UCSD-AML1 (cell line): ENCODE measurements at regions not wholly inside any gene's neighbourhood (a gene's known extent, or its start where the extent isn't known, plus 50 kb on each side); places are given as distances from the start of the nearest gene placed in this dataset.

Source experiments
- DNase-seq: peaks from one replicate; lab custom pipeline; 2025; ENCODE audit not compliant: unreplicated experiment; lab: John Stamatoyannopoulos, UW

DNA sequence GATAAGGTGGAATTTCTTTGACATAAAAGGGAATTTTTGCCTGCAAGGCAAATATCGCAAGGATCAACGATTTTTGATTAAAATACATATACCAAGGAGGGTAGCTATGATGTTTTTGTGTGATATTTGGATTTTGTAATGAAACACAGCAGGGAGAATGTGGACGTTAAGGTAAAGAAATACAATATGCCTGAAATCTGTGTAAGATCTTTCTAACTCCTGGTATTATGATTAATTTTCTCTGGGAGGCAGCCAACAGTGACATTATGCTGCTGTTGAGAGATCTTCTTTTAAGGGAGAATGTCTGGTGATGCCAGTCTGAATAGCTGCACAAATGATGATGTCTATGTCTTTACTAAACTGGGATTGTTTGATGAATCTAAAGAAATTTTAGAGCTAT, 972.2 kb downstream of the SQOR start:
- no peak for DNase-seq

DNA sequence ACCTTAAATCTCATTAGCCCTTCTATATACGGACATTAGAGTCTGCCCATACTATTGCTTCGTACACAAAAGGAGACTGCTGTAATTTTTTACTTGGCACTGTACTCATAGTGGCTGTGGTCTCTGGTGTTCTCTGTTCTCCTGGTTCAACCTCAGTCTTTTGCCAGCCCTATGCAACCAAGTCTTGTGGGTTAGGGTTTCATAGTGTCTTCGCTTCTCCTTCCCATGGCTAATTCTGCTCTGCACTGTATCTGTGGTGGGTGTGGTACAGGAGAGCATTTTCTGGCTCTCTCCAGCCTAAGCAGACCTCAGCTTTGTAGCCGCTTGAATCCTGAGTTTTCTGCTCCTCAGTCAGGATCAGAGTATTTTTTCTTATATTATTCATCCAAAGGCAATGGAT, 981.2 kb downstream of the SQOR start:
- DNase-seq = no peak

DNA sequence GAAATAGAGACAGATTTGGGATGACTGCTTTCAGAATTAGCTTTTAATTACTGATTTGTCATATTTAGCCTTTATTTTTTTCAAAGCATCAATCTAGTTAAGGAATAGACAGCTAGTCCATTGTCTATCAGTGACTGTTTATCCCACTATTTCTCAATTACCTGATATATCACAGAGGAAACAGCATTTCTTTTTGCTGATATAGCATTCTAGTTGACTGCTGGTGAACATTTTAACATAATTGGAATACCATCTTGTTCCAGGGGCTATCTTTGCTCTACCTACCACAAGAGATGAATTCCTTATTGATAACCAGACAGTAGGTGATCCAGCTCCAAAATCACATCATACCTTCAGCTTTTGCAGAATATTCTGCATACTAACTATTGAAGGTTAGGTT, 982.7 kb downstream of the SQOR start:
- DNase-seq = no peak

DNA sequence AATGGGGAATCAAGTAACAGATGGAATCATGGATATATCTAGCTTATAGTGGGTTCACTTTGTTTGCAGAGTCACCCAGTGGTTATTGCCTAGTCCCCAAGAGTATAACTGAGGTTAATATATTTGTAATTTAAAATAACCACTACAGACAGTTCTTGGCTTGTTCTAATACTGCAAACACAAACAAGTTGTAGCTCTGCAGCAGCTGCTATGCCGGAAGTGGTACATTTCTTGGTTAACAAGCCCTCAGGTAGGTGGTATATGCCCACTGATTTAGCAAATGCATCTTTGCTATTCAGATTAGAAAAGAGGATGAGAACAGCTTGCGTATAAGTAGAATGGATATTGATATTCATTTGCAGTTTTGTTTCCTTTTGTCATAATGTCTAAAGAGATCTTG, 984.2 kb downstream of the SQOR start:
- no peak for DNase-seq

DNA sequence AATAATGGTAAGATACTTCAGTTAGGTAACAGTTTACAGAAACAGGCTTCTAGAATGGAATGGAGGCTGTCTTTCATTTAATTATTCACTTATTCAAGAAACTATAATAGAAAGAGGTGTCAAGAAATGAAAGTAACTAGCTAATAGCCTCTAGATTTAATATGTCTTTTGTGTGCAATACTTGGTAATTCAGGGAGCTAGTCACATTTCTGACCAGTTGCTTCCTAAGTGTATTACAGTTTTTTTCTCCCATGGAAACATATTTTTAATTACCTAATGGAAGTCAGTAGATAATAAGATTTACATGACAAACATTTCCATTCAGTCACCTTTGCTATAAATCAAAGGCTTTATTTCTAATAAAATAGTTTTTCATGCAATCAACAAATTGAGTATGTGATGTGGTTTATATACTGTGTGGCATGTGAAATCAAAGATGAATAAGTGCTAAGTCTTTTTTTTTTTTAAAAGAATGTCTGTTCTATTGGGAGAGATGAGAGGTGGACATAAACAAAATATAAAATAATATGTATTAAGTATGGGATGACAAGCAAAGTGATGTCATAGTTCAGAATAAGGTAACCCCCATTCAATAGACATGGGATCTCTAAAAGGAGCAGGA, 985.7 kb downstream of the SQOR start:
- no peak for DNase-seq

DNA sequence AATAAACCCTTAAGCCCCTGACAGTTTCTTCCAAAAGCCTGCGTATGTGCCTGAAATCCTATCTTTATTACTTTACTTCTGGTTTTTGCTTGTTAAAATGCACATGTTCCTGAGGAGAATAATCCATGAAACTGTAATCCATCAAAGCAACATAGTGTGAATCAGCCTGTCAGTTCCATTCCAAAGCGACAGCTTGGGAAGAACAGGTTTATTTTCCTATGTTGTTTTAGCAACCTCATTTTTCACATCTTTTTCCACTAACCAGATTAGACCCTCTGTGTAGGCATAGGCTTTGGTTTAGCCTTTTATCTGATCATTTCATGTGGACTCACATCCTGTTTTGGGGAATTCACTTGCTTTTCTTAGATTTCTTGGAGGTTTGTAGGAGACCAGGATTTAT, 988.0 kb downstream of the SQOR start:
- no peak for DNase-seq

DNA sequence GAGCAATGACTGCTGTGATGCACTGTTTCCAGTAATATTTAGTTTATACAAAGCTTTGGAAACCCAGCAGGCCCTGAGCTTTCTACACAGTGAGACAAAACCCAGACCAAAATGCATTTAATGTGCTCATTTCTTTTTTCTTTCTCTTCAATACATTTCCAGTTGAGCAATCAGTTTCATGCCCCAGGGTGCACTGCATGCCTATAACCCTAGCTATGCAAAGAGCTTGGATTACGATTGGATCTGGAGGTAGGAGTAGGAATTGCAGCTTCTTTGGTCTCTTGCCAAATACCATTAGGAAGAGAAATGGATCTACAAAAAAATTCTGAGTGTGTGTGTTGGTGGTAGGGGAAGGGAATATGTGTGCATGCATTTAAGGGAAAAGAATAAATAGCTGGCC, 1001.4 kb downstream of the SQOR start:
- DNase-seq = no peak

DNA sequence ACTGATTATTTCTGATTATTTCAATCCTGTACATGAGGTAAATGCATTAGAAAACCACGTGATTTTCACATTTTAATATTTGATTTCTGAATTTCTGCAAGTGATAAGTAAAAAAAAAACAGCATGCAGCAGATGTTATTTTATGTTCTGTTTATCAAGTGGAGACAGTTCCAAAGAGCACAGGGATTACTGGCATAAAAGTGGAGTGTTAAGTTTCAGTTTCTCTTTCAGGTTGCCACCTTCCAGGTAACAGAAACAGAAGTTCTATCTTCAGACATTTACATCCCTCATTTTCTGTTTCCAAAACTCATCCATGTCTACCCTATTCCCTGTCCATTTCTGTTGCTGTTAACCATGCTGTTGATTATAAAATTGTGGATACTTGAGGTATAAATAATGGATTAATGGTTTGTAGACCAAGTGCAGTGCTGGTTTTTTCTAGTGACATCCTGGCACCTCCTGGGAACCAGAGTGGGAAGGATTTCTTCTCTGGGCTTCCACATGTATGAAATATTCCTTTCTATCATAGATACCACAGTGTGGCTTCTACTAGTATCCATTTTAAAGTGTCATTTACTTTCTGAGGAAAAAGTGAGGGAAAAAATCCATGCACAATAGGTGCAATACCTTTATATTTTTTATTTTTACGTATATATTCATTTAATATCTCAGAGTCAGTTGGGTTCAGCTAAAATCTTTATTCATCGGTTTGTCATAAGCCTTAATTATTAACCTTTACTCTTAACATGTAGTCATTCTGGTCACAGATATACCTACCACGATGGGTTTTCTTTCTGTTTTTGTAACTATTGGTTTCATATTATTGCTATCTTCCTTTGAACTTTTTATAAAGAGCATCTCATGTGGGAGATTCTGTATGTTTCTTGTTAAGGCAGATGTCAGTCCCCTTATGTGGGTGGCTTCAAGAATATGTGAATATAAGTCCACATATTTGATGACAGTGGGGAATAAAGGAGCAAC, 1010.0 kb downstream of the SQOR start:
- no peak for DNase-seq

DNA sequence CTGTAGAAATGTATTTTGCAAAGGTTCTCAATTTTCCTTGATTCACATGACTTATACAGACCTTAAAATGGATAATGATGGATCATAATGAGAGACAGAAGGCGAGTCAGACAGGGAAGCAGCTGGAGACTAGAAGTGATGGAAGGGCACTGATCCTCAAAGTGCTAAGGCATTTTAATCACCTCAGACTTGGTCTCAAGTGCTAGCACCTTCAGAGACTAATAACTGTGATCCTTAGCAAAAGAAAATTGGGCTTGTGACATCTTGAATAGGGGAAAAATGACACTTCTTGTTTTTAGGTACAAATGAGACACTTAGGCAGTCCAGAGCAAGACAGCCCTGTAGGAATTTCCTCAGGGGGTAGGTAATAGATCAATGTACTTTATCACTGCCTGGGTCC, 1011.7 kb downstream of the SQOR start:
- no peak for DNase-seq

DNA sequence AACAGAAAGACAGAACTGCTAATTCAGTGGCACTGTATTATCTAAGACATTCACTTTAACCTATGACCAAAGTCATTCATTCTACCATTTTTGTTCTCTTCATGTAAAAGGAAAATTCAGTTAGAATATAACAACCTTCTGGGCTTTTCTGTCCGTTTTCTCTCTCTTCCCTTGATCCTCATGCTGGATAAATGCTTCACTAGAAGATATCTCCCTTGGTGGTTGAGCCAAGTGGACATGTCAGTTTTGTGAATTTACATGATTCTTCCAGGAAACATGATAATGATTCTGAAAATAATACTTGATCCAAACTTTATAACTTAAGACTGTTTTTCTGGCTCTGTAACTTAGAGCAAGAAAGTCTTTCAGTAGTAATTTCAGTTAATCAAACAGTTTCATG, 1012.2 kb downstream of the SQOR start:
- DNase-seq = no peak

DNA sequence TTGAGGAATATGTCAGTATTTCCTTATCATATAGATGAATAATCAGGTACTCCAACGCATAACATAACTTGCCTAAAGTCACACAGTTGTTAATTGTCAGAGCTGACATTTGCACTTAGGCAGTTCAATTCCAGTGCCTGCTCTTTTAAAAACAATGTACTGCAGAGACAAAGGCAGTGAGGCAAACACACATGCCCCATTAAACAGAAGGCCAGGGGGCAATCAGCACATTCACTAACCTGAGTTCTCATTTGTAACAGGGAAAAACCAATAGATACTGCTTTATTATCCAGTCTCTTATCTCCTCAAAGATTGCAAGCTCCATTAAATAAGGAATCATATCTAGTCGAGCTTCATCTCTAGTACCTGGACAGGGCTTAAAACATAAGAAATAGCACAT, 1017.4 kb downstream of the SQOR start:
- no peak for DNase-seq

DNA sequence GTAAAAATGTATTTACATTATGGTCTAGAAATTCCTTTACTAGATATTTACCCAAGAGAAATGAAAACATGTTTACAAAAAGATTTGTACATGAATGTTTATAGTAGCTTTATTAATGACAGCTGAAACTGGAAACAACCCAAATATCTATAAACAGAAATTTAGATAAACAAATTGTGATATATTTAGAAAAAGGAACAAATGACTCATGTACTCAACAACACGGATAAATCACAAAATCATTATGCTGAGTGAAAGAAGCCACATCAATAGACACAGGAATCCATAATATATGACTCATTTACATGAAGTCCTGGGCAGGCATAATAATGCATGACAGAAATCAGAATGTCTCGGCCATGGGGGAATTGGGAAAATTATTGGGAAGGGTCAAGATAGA, 1020.2 kb downstream of the SQOR start:
- no peak for DNase-seq

DNA sequence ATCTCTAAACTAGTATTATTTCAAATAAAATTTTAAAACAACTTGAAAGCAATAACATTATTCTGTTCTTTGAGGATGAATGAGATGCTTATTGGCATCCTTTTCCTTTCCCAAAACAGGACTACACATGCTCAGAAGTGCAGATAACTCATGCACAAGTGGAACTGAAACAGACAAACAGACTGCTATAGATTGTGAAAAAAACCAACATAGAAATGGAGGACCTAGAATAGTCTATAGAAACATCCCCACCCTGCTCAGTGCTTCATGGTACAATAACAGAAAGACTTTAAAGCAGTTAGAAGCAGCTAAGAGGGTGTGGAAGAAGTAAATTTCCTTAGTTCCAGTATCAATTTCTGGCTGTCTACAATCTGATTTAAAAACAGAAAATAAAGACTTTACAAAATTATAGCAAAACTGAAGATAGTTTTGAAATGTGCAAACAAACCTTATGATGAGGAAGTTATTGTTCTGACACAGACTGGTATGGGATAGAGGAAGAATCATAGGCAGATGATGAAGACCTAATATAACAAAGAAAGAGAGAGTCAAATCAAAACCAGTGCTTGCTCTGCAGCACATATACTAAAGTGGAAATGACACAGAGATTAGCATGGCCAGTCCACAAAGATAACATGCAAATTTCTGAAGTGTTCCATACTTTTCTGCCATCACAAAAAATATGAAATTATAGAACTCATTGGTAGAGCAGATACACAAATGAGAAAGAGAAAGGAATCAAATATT, 1025.4 kb downstream of the SQOR start:
- DNase-seq = no peak

DNA sequence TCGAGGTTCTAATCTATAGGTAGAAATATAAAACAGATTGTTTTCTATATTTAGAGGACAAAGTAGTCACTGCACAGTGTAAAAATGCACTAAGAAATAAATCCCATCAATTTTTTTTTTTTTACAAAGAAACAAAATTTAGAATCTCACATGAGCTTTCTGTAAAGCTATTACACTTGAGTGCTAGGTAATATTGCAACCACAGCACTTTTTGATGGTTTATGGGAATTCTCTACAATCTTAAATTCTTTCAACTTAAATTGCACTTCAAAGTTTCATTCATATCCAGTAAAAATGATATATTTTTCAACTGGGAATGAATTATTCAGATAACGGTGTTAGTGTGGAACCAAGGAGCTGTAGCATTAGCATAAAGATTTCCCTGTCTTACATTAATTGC, 1035.4 kb downstream of the SQOR start:
- DNase-seq = no peak

DNA sequence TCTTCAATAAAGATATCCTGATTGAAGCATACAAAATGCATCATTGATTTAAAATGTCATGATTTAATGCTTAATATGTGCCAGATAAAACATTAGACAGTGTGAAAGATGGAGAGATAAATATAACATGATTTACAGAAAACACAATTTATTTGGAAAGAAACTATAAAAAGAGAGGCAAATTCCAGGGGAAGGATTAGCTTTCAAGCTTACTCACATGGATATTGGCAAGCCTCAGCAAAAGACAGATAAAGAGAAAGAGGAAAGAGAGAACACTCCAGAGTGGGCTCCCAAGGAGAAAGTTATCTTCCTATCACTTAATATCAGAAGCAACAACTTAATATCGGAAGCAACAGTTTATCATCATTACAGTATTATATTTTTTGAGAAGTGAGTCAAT, 1036.5 kb downstream of the SQOR start:
- no peak for DNase-seq

DNA sequence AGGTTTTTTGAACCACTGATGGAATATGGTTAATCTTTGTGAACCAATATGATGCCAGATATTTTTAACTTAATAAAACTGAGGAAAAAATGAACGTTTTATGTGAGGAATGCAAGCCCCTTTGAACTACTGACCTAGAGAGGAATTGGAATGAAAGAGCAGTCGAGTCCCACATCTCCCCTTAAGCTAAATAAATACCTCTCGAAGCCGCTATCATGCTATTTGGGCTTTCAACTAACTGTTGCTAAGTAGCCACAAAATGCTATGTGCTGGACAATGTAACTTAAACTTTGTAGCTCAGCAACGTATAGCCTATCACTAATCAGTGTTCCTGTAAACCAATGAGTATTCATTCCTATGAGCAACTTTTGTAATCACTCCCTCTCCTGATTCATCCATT, 1037.2 kb downstream of the SQOR start:
- DNase-seq = no peak

DNA sequence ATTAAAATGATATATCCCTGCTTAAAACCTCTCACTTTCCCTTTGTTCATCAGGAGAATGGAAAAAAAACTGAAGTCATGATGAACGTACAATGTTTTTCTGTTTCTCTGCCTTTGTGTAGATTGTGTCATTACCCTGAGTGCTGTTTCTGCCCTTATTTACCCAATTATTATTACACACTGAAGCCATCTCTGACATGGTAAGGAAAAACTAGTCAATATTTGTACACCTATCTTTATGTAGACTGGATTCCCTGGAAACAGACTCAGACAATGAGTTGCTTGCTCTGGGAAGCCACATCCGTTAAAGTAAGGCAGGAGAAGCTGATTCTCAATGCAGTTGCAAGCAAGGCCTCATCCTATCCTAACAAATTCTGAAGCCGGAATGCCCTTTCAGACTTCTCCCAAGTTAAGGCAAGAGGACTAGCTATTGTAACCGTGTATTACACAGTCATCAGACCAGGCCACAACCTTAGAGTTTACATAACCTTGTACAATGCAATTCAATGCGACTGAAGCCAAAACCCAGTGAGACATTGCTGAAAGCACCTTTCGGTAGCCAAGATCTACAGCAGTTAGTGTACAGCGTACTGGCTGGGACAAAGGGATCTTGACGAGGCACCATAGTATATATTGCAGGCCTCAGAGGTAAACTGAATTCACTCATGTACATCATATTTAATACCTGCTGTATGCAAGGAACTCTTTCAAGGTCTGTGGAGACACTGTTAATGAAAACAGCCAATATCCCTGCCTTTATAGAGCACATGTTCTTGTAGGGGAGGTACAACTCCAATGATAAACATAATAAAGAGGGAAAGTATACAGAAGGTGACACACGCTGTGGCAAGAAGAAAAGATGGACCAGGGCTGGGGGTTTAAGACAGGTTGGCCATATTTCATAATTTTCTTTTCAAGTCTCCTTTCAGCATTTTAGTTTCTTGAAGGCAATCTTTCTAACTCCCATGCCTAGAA, 1040.8 kb upstream of the SEMA6D start:
- no peak for DNase-seq

DNA sequence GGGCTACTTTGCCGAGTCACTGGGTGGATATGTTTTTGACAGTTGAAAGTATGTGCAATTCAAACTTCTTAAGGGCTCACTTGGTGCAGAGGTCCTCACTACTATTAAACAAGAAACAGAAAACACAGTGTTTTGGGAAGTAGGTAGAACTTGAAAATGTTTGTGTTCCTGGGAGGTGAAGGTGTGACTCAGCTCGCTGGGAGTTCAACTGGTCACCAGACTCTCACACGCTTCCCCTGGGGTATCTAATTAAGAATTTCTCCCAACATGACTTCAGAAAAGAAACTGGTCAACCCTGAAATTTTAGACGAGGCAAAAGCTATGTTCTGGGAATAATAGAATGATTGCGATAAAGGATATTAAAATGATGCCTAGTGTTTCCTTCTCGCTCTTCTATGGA, 1039.8 kb upstream of the SEMA6D start:
- no peak for DNase-seq

DNA sequence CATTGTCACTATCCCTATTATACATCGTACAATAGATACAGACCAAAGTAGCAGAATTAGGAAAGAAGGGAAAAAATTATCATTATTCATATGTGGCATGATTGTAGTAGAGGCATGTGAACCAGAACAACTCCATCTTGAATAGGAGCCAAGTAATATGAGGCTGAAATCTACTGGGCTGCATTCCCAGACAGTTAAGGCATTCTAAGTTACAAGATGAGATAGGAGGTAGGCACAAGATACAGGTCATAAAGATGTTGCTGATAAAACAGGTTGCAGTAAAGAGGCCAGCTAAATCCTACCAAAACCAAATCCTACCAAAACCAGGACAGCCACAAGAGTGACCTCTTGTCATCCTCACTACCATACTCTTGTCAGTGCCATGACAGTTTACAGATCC, 1035.4 kb upstream of the SEMA6D start:
- no peak for DNase-seq

DNA sequence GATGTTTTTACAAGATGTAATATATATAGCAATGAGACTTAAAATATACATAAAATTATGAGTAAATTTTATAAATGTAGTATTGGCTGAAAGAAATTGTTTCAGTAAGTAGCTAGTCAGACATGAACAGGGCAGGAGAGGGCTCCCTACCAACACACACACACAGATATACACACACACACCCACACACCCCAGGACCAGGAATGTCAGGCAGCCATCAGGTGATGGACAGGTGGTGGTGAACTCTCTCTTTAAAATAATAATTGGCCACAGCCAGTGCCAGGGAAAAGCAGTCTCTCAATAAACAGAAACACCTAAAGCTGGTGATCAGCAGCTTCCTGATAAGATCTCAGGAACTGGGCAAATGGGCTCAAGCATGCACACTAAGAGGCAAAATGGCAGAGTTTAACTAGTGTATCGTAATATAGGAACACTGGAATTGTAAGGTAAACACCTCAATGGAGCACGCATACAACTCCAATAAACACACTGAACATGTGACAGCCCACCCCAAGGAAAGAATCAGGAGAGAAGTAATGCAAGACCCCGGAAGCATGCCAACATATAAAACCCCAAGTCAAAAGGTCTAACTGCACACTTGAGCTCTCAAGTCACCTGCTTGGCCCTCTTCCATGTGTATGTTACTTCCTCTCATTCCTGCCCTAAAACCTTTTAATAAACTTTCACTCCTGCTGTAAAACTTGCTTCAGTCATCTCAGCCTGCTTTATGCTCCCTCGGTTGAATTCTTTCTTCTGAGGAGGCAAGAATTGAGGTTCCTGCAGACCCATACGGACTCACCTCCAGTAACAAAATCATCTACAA, 1034.1 kb upstream of the SEMA6D start:
- DNase-seq = no peak
